IPS DF 6.9 (cell line): ENCODE measurements at regions not wholly inside any gene's neighbourhood (a gene's known extent, or its start where the extent isn't known, plus 50 kb on each side); places are given as distances from the start of the nearest gene placed in this dataset.

Experiments used
- DNase-seq: peaks from one replicate; pipeline ENCODE4 v3.0.0-alpha.2; 2013; ENCODE audit warnings: low read depth, low spot score
- H3K27ac ChIP-seq: one replicate; pipeline ENCODE4 v1.5.1; 2013; ENCODE audit warnings: low read length, control low read depth
- H3K27me3 ChIP-seq: 2 replicates; pipeline ENCODE4 v1.6.1; 2013; ENCODE audit warnings: mild to moderate bottlenecking, low read length; ENCODE audit not compliant: control insufficient read depth, insufficient read depth
- H3K36me3 ChIP-seq: 2 replicates; pipeline ENCODE4 v1.6.1; 2013; ENCODE audit warnings: low read length; ENCODE audit not compliant: control insufficient read depth, insufficient read depth
- H3K4me1 ChIP-seq: 2 replicates; pipeline ENCODE4 v1.6.1; 2013; ENCODE audit warnings: low read length; ENCODE audit not compliant: control insufficient read depth, insufficient read depth
- H3K4me3 ChIP-seq: 2 replicates; pipeline ENCODE4 v1.5.1; 2013; ENCODE audit warnings: mild to moderate bottlenecking, low read length
- H3K9me3 ChIP-seq: 2 replicates; pipeline ENCODE4 v1.6.1; 2013; ENCODE audit warnings: low read length, inconsistent platforms; ENCODE audit not compliant: control insufficient read depth, insufficient read depth
- WGBS: extraction: QIAGEN DNeasy Blood & Tissue Kit; methylation state at CpG from one replicate; pipeline ENCODE4 v1.1.7; 2013; ENCODE audit warnings: mixed read lengths, missing lambda C conversion rate; ENCODE audit not compliant: insufficient read length, insufficient coverage; 5-methylcytosine and 5-hydroxymethylcytosine counted together

DNA sequence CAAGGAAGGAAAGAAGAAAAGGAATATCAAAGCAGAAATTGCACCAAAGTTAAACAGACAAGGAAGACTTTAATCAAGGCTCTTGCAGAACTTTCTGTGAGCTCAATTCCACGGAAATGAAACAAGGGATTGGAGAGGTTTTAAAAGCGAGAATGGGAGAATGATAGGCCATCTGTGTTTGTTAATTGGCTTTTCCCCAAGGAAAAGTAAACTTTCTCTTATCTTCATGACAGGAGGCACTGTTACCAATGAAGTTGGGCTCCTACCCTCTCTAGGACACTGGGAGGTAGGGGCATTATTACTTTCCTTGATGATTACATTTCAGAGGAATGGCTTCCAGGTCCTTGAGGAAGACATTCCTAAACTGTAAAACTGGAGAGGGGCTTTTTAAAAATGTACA is 328.8 kb upstream of the NWD2 start:
- H3K27ac ChIP-seq, result no peak overlapping the region
- no peak for DNase-seq
- H3K36me3 ChIP-seq, result no peaks in the 10 kb centered on the region
- no peaks in the 10 kb centered on the region for H3K27me3 ChIP-seq
- no peaks in the 10 kb centered on the region for H3K4me1 ChIP-seq
- H3K4me3 ChIP-seq, result no peak overlapping the region
- no peaks in the 10 kb centered on the region for H3K9me3 ChIP-seq
- WGBS, result no CpG with 5 or more reads among the region's 2 CpGs

DNA sequence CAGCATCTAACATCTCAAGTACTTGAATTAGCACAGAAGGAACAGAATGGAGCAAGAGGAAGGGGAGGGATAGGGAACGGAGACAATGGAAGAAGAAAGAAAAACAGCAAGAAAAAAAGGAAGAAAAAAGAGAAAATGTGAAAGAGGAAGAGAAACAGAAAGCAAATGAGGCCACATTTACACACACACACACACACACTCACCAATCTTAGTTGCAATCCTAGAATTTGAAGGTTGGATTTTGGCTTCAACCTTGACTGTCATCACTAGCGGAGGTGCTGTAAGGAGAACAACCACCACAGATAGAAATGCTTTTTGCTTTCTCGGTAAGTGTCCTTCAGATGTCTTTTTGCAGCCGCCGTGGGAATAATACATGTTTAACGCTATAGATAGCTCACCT is 327.1 kb upstream of the NWD2 start:
- DNase-seq, result no peak
- no CpG with 5 or more reads among the region's 6 CpGs for WGBS
- Histone ChIP-seq H3K27ac (no peak overlapping the region), H3K27me3 (no peaks in the 10 kb centered on the region), H3K4me3 (no peak overlapping the region), H3K9me3 (no peaks in the 10 kb centered on the region), H3K36me3 (no peaks in the 10 kb centered on the region), H3K4me1 (no peaks in the 10 kb centered on the region)

DNA sequence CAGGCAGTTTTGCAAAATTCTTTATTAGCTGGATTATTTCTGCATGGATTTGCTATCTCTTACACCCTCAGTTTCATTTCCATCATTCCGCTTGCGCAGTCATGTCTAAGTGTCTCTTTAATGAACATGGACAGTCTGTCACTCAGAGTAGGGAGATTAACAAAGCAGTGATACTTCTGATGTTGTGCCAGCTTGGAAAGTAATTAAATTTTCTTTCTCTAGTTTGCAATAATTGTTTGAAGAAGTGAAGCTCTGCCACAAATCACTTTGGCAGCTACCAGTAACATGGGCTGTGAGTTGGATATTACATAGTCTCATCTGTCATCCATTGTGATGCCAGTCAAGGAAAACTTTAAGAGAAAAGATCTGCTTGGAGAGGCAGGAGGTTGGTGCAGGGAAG is 324.8 kb upstream of the NWD2 start:
- DNase-seq, result no peak
- no peaks in the 10 kb centered on the region for H3K4me1 ChIP-seq

DNA sequence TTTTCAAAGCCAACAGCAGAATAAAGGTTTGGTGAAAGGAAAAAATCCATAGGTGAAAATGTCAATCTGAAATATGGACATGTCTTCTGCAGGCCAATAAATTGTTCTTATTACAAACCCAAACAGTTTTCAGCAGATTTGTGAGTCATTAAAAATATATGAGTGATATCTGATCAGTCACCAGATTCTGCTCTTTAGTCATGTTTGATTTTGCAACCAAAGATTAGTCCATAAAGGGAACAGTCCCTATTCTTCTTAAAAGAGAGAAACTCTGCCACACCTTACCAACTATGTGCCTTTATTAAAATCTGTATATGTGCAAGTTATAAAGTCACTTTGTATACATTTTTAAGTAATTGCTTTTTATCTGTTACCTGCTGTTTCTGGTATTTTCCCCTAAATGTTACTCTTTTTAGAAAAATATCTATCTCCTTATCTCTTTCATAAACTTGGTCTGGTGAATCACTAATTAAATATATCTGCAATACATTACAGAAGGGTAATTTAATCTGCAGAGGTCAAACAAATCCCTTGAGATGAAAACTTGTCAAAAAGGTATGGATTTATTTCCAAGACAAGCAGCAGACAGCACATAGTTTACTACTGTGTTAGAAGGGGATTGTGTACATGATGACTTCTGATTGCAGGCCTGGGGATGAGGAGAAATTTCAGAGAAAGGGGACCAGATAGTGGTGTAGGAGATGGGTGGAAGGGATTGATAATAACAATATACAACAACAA is 322.9 kb upstream of the NWD2 start:
- DNase-seq, result no peak
- Histone ChIP-seq H3K36me3 (no peaks in the 10 kb centered on the region), H3K27me3 (no peaks in the 10 kb centered on the region), H3K9me3 (no peaks in the 10 kb centered on the region), H3K4me1 (no peaks in the 10 kb centered on the region), H3K27ac (no peak overlapping the region), H3K4me3 (no peak overlapping the region)

More for the DNA sequence above, 324.8 kb upstream of the NWD2 start:
- no peaks in the 10 kb centered on the region for H3K9me3 ChIP-seq
- H3K27ac ChIP-seq, result no peak overlapping the region
- H3K36me3 ChIP-seq, result no peaks in the 10 kb centered on the region
- no peak overlapping the region for H3K4me3 ChIP-seq
- WGBS, result no CpG with 5 or more reads among the region's 2 CpGs
- H3K27me3 ChIP-seq, result no peaks in the 10 kb centered on the region

DNA sequence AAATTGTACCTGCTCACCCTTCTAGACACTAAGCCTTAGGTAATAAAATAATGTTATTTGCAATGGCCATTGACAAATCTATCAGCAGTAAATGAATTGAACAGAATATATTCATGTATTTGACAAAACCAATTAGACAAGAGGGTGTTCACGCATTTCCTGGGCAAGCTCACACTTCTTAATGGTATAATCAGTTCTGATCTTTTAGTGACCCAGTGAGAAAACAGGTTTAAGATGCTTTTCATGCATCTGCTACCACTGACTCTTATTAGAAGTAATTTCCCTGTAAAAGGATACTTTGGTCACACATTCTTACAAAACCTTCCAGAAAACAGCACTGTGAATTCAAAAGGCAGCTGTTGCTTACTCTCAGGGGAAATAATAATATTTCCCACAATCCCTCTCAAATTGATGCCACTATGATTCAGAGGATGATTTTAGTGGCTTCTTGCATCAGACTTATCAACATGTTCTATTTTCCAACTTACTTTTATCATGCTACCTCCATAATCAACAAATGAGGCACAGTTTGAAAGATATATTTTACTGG is 313.9 kb upstream of the NWD2 start:
- no peaks in the 10 kb centered on the region for H3K27me3 ChIP-seq
- H3K4me3 ChIP-seq, result no peak overlapping the region
- H3K36me3 ChIP-seq, result no peaks in the 10 kb centered on the region
- H3K4me1 ChIP-seq, result no peaks in the 10 kb centered on the region
- DNase-seq, result no peak
- H3K9me3 ChIP-seq, result no peaks in the 10 kb centered on the region
- no peak overlapping the region for H3K27ac ChIP-seq
- WGBS, result no CpG with 5 or more reads among the region's 1 CpG

DNA sequence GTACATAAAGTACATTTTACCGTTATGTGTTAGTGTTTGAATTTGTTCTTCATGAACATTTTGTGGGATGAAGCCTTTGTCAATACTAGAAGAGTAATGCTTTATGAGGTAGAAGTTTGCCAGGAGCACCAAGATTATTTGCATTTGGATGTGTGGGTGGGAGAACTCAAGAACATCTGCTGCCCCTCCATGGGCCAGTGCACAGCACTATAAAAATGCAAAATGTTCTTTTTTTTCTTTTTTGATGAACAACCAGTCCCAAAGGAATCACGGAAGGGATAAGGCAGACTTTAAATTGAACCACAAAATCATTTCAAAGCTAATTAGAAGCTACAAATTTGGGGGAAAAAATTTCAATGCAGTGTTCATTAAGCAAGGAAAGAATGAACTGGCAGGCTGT is 300.3 kb upstream of the NWD2 start:
- no peaks in the 10 kb centered on the region for H3K27me3 ChIP-seq
- no peak for DNase-seq
- no CpG with 5 or more reads among the region's 2 CpGs for WGBS
- H3K4me1 ChIP-seq, result no peaks in the 10 kb centered on the region
- no peaks in the 10 kb centered on the region for H3K36me3 ChIP-seq
- no peak overlapping the region for H3K4me3 ChIP-seq
- no peaks in the 10 kb centered on the region for H3K9me3 ChIP-seq
- H3K27ac ChIP-seq, result no peak overlapping the region

DNA sequence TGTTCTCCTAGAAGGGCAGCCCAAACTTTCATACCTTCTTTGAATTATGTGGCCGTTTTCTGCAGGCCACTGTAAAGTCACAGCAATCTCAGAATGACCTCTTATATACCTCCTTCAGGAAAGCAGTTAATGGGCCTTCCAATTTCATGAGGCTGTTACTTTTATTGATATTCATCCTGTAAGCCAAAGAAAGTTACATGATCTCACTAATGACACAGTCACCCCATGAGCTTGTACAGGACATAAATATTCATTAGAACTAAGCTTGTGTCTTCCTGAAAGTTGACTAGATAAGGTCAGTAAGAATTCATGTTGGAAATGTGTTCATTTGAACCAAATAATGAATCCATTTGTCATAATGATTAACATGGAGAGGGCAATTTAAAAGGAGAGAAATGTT is 283.1 kb upstream of the NWD2 start:
- no peak for DNase-seq
- no CpG with 5 or more reads among the region's 1 CpG for WGBS
- H3K4me3 ChIP-seq, result no peak overlapping the region
- no peaks in the 10 kb centered on the region for H3K27me3 ChIP-seq
- H3K4me1 ChIP-seq, result no peaks in the 10 kb centered on the region
- H3K27ac ChIP-seq, result no peak overlapping the region
- H3K36me3 ChIP-seq, result no peaks in the 10 kb centered on the region
- no peaks in the 10 kb centered on the region for H3K9me3 ChIP-seq

DNA sequence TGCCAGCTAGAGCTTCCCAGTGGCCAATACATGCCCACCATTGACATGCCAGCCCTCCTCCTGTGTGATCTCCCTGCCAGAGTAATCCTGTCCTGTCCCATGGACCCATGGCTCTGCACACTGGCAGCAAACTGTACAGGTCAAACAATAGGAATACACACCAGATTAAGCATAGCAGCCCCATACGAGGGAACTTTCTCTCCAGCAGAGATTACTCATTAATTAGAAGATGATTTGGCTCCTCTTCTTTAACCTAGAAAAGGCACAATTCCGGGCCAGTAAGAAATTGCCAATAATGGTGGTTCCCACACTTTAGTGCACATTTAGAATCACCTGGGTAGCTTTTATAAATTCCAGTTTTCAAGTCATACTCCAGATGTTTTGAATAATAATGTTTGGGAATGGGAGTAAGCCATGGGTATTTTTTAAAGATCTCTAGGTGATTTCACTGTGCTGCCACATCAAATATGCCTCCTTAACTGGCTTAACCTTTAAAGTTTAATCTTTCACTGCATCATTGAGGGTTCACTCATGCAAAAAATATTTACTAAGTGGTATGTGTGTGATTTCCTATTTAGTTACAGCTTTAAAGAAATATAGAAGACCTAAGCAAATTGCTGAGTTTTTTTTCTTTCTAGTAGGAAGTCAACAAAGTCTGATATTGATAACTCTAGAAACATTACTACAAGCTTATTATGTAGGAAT is 277.6 kb upstream of the NWD2 start:
- WGBS, result no CpG with 5 or more reads among the region's 2 CpGs
- Histone ChIP-seq H3K36me3 (no peaks in the 10 kb centered on the region), H3K9me3 (no peaks in the 10 kb centered on the region), H3K4me3 (no peak overlapping the region), H3K27me3 (no peaks in the 10 kb centered on the region), H3K4me1 (no peaks in the 10 kb centered on the region), H3K27ac (no peak overlapping the region)
- DNase-seq, result no peak

DNA sequence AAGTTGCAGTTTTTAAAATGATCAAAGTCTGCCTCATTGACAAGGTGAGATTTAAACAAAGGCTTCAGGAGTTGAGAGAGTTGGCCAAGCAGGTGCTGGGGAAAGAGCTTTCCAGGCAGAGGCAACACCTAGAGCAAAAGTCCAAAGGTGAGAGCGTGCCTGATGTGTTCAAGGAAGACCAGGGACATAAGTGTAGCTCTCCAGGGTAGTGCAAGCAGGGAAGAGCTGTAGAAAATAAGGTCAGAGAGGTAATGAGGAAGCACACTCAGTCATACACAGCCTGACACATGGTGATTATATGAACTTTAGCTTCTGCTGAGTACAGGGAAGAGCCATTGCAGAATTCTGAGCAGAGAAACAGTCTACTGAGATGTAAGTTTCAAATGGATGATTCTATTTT is 265.0 kb upstream of the NWD2 start:
- Histone ChIP-seq H3K36me3 (no peaks in the 10 kb centered on the region), H3K27ac (no peak overlapping the region), H3K4me1 (no peaks in the 10 kb centered on the region), H3K9me3 (no peaks in the 10 kb centered on the region), H3K27me3 (no peaks in the 10 kb centered on the region), H3K4me3 (no peak overlapping the region)
- no CpG with 5 or more reads among the region's 1 CpG for WGBS
- no peak for DNase-seq

DNA sequence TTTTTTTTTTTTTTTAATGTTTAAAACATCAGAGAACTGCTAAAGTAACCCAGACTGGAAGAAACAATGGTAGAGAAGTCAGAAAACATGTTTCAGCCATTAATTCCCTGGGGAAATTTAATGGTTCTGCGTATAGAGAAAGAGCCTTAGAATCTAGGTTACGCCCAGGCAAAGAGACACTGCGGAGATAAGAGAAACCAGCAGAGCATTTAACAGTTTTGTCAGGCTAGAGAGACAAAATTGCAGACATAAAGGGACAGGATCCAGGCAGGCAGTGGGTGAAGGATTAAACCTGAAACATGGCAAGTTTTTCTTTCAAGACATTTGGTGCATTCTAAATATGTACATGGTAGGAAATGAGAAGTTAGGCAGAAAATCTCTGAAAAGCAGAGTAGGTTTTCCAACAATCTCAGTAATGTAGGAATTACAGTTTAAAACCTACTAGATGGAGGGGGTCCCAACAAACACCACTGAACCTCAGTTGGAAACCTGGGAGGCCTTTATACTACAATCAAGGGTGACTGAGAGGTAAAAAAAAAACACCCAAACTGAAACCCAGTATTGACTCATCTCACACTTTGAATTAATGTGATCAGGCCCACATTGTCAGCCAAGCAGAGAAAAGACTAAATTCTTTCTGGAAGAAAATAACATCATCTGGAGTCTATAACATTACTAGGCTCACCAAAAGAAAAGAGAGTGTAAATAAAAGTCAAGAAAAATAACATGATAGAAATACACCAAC is 254.2 kb upstream of the NWD2 start:
- WGBS, result no CpG with 5 or more reads among the region's 3 CpGs
- no peaks in the 10 kb centered on the region for H3K36me3 ChIP-seq
- no peaks in the 10 kb centered on the region for H3K4me1 ChIP-seq
- H3K9me3 ChIP-seq, result no peaks in the 10 kb centered on the region
- DNase-seq, result no peak
- no peak overlapping the region for H3K27ac ChIP-seq
- no peaks in the 10 kb centered on the region for H3K27me3 ChIP-seq
- H3K4me3 ChIP-seq, result no peak overlapping the region
